ENCODE measurements at regions not wholly inside any gene's neighbourhood (a gene's known extent, or its start where the extent isn't known, plus 50 kb on each side); places are given as distances from the start of the nearest gene placed in this dataset.

GRCh38 chr10:131689486-131689885 lies 211.3 kb upstream of the PPP2R2D start:
- no peak for TF ChIP-seq CTCF (IDR thresholded peaks at IDR 0.05)
- no peak for TF ChIP-seq POLR2A (IDR thresholded peaks at IDR 0.05)
